Spinal cord (tissue), 9 donors: ENCODE measurements at regions not wholly inside any gene's neighbourhood (a gene's known extent, or its start where the extent isn't known, plus 50 kb on each side); places are given as distances from the start of the nearest gene placed in this dataset.

ENCODE experiments used
- DNase-seq, 6 donors: peaks; one replicate each; pipeline versions ENCODE4 v3.0.0 to v3.0.0-alpha.2; 2013 to 2015; ENCODE audit warnings: low spot score in 6 of 6, low read depth in 4 of 6
- H3K27ac ChIP-seq: one replicate; pipeline ENCODE4 v1.5.1; 2013; ENCODE audit warnings: low read depth, low read length, control low read depth
- H3K27me3 ChIP-seq: one replicate; pipeline ENCODE4 v1.6.1; 2013; ENCODE audit warnings: low read length; ENCODE audit not compliant: control insufficient read depth, insufficient read depth
- H3K36me3 ChIP-seq: one replicate; pipeline ENCODE4 v1.6.1; 2013; ENCODE audit warnings: low read length; ENCODE audit not compliant: control insufficient read depth, insufficient read depth
- H3K4me1 ChIP-seq: one replicate; pipeline ENCODE4 v1.6.1; 2013; ENCODE audit warnings: low read length; ENCODE audit not compliant: control insufficient read depth, insufficient read depth
- H3K4me3 ChIP-seq: one replicate; pipeline ENCODE4 v1.5.1; 2013; ENCODE audit warnings: low read depth, low read length, control low read depth
- H3K9me3 ChIP-seq: one replicate; pipeline ENCODE4 v1.6.1; 2013; ENCODE audit warnings: low read length; ENCODE audit not compliant: control insufficient read depth, insufficient read depth
- WGBS: methylation state at CpG from one replicate; pipeline ENCODE4 v1.1.5; 2013; ENCODE audit warnings: missing lambda C conversion rate; ENCODE audit not compliant: insufficient coverage; 5-methylcytosine and 5-hydroxymethylcytosine counted together
- donor health status: healthy.

DNA sequence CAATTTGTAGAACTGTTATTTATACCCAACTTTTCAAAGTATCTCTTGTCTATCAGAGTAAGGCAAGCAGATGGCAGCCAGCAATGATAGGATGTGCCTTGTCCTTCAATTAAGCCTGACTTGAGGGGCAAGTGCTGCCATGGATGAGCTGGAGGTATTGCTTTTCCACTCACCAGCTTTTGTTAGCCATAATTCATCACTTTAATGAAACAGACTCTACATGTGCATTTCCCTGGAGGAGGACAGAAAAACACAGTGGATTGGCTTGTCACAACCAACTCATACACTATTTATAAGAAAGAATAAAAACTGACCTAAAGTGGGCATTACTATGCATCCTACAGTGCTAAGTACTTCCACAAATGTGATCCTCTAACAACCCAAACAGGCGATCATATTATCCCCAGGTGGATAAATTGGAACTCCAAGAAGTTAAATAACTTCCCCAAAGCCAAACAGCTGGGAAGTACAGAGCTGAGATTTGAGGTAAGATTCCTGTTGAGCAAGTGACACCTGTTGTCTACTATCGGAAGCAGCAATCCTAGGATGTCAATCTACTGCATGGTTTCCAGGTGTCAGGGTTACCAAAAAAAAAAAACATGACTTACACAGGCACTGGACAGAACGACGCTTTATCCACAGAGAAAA, 73.9 kb upstream of the NRSN1 start:
- H3K27me3 ChIP-seq = no peaks in the 10 kb centered on the region
- H3K4me3 ChIP-seq = no peak overlapping the region
- peaks cover 5% of the 10 kb centered on the region for H3K4me1 ChIP-seq
- H3K9me3 ChIP-seq = no peaks in the 10 kb centered on the region
- 33% methylated on average over 2 of the region's 4 CpGs for WGBS
- H3K36me3 ChIP-seq = no peaks in the 10 kb centered on the region
- peak in 1 of 6 donors; percentile 19 for DNase-seq
- H3K27ac ChIP-seq = no peak overlapping the region

DNA sequence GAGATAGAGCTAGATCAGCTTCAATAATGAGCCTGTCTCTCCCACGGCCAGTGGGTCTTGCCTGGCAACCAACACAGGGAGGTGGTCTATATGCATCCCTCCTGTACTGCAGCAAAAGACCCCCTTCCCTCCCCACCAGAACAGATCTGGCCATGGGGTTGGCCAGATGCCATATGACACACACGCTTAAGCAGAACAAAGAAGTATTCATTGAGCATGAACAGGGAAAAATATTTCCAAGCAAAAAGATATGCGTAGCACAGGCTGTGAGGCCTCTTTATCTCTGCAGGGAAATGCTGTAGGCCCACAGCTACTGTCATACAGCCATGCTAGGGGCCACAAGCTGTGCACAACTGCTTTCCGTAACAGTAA, 73.4 kb upstream of the NRSN1 start:
- H3K9me3 ChIP-seq = no peaks in the 10 kb centered on the region
- peak in 2 of 6 donors; percentile 71 to 81 for DNase-seq
- no peak overlapping the region for H3K27ac ChIP-seq
- H3K4me1 ChIP-seq = peaks cover 5% of the 10 kb centered on the region
- no peaks in the 10 kb centered on the region for H3K36me3 ChIP-seq
- no peak overlapping the region for H3K4me3 ChIP-seq
- H3K27me3 ChIP-seq = no peaks in the 10 kb centered on the region
- WGBS = 29% methylated on average over 2 of the region's 4 CpGs

DNA sequence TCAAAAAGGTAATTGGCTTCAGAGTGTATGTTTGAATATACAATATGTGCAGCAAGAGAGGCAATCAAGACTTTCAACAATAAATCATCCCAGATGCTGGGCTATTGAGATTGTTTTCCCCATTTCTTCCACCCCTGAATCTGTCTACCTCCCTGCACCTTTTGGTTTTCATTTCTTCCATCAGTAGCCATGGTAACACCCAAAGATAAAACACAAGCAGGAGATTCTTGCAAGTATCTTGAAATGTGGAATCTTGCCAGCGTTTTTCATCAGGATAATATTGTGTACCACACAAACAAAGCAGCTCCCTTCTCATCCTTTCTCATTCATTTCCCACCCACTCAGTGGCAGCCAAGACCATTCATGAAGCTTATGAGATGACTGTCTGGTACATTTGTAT, 73.0 kb upstream of the NRSN1 start:
- H3K9me3 ChIP-seq = no peaks in the 10 kb centered on the region
- WGBS = no CpG with 5 or more reads among the region's 1 CpG
- no peaks in the 10 kb centered on the region for H3K27me3 ChIP-seq
- H3K36me3 ChIP-seq = no peaks in the 10 kb centered on the region
- no peak overlapping the region for H3K27ac ChIP-seq
- no peak overlapping the region for H3K4me3 ChIP-seq
- H3K4me1 ChIP-seq = peaks cover 5% of the 10 kb centered on the region
- peak in 2 of 6 donors; percentile 78 to 82 for DNase-seq

DNA sequence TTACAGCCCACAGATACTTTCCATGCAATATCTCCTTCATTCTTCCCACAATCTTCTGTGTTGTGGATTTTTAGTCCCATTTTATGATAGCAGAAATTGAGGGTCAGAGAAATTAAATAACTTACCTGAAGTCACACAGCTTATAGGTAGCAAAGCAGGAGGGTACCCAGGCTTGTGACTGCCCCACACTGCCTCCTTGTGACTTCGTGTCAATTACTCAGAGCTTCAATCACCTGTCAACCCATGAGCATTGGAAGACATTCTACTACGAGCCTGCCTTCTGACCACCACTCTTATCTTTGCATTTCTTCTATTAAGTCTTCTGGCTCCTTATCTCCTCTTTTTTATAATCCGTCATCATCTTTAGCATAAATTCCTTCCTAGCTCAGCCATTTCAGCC, 71.6 kb upstream of the NRSN1 start:
- Histone ChIP-seq H3K27me3 (no peaks in the 10 kb centered on the region), H3K4me1 (peaks cover 5% of the 10 kb centered on the region), H3K27ac (no peak overlapping the region), H3K4me3 (no peak overlapping the region), H3K9me3 (no peaks in the 10 kb centered on the region), H3K36me3 (no peaks in the 10 kb centered on the region)
- WGBS = 86% methylated on average over 3 of the region's 3 CpGs
- DNase-seq = no peak

DNA sequence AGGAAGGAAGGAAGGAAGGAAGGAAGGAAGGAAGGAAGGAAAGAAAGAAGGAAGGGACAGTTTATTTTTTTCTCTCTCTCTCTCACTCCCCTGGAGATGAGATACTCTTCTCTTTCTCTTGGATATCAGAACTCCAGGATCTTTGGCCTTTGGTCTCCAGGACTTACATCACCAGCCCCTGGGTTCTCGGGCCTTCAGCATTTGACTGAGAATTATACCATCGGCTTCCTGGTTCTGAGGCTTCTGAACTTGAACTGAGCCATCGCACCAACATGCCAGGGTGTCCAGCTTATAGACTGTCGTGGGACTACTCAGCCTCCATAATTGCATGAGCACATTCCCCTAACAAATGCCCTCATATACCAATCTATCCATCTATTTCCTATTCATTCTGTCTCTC, 69.4 kb upstream of the NRSN1 start:
- DNase-seq = no peak
- Histone ChIP-seq H3K4me3 (no peak overlapping the region), H3K27me3 (no peaks in the 10 kb centered on the region), H3K27ac (no peak overlapping the region), H3K36me3 (no peaks in the 10 kb centered on the region), H3K9me3 (no peaks in the 10 kb centered on the region), H3K4me1 (peaks cover 5% of the 10 kb centered on the region)
- 98% methylated on average over 4 of the region's 4 CpGs for WGBS

DNA sequence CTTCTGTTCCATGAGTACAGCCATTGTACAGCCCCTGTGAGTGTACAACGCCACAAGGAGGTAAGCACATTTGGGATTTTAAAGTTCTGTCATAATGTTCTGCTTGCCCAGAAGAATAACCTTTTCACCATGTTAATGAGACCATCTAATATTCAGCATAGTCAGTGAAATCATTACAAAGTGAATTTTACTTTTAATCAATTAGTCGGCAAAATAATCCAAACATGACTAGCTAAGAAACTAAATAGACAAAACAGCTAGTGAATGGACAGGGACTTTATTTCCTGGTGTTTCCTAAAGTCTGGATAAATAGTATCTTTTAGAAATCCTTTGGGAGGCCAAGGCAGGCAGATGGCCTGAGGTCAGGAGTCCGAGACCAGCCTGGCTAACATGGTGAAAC, 69.0 kb upstream of the NRSN1 start:
- Histone ChIP-seq H3K4me1 (peaks cover 5% of the 10 kb centered on the region), H3K27ac (no peak overlapping the region), H3K4me3 (no peak overlapping the region), H3K36me3 (no peaks in the 10 kb centered on the region), H3K27me3 (no peaks in the 10 kb centered on the region), H3K9me3 (no peaks in the 10 kb centered on the region)
- no peak for DNase-seq
- no CpG with 5 or more reads among the region's 3 CpGs for WGBS

DNA sequence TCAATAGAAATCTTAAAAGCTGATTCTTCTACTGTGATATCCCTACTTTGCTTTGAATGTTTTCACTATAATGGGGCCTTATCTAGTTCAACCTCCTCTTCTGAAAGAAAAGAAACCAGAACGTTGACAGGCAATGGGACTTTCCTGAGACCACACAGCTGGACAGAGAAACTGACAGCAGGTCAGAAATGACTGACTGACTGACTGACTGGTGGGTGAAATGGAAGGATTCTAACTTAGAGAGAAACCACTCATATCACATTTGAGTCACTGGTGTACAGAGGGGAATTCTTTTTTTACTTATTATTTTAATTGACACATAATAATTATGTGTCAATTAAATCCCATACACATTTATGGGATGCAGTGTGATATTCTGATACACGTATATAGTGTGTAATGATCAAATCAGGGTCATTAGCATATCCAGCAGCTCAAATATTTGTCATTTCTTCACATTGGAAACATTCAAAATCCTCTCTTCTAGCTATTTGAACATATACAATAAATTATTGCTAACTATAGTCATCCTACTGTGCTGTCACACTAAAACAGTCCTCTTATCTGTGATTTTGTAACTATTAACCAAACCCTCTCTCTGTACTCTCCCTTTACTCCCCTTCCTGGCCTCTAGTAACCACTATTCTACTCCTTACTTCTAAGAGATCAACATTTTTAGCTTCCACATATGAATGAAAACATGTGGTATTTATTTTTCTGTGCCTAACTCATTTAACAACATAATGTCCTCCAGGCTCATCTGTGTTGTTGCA, 64.8 kb upstream of the NRSN1 start:
- Histone ChIP-seq H3K36me3 (no peaks in the 10 kb centered on the region), H3K9me3 (no peaks in the 10 kb centered on the region), H3K27me3 (no peaks in the 10 kb centered on the region), H3K27ac (no peak overlapping the region), H3K4me3 (no peak overlapping the region), H3K4me1 (no peaks in the 10 kb centered on the region)
- no CpG with 5 or more reads among the region's 2 CpGs for WGBS
- DNase-seq = no peak

DNA sequence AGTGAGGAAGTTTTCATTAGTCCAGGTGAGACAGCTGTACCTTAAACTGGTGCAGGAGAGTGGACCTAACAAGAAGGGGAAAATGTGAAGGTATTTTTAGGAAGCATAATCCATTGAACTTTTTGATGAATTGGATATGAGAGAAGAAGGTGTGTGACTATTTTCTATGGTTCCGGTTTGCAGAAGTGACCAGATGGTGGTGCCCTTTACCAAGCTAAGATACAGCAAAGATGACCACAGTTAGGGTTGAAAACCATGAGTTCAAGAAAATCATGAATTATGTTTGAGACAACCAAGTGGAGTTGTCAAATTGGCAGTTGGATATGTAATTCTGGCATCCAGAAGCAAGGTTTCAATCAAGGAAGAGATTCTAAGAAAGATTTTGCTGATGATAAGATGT, 61.9 kb upstream of the NRSN1 start:
- WGBS = 20% methylated on average over 1 of the region's 1 CpG
- DNase-seq = peak in 2 of 6 donors; percentile 49 to 50
- no peaks in the 10 kb centered on the region for H3K9me3 ChIP-seq
- H3K27ac ChIP-seq = no peak overlapping the region
- H3K27me3 ChIP-seq = no peaks in the 10 kb centered on the region
- no peak overlapping the region for H3K4me3 ChIP-seq
- no peaks in the 10 kb centered on the region for H3K36me3 ChIP-seq
- no peaks in the 10 kb centered on the region for H3K4me1 ChIP-seq

DNA sequence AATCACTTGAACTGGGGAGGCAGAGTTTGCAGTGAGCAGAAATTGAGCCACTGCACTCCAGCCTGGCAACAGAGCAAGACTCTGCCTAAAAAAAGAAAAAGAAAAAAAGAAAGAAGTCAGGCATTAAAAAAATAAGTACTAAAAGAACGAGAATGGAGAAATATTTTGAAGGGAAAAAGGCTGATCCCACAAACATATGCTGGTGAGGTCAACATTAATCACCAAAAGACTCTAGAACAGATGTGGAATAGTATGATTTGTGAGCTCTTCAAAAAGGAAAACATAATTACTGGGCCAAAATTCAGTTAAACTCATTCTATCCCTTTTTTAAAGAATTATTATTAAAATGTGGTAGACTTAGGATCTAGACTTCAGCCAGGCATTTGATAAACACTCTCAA, 61.2 kb upstream of the NRSN1 start:
- no peak overlapping the region for H3K4me3 ChIP-seq
- no peaks in the 10 kb centered on the region for H3K36me3 ChIP-seq
- no peaks in the 10 kb centered on the region for H3K9me3 ChIP-seq
- H3K4me1 ChIP-seq = no peaks in the 10 kb centered on the region
- WGBS = no CpG with 5 or more reads among the region's 1 CpG
- H3K27ac ChIP-seq = no peak overlapping the region
- no peaks in the 10 kb centered on the region for H3K27me3 ChIP-seq
- no peak for DNase-seq

DNA sequence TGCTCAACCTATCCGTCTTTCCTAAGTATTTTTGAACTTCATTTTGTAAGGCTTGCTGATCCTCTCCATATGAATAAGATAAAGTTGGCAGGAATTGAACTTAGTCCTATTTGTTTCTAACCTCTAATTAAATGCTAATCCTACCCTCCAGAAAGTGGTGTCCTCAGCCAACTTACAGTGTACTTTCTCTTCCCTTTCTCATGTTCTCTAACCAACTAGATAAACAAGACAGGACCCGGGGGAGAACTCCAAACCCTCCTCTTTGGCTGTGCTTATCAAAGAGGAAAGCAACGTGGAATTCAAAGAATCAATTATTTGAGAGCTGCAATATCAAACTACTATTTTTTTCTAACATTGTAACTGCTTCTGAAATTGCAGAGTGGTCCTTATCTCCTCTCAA, 56.5 kb upstream of the NRSN1 start:
- no peak overlapping the region for H3K27ac ChIP-seq
- WGBS = 30% methylated on average over 2 of the region's 3 CpGs
- DNase-seq = peak in 1 of 6 donors; percentile 41
- no peaks in the 10 kb centered on the region for H3K36me3 ChIP-seq
- no peaks in the 10 kb centered on the region for H3K4me1 ChIP-seq
- no peak overlapping the region for H3K4me3 ChIP-seq
- no peaks in the 10 kb centered on the region for H3K9me3 ChIP-seq
- no peaks in the 10 kb centered on the region for H3K27me3 ChIP-seq
